ENCODE measurements at regions not wholly inside any gene's neighbourhood (a gene's known extent, or its start where the extent isn't known, plus 50 kb on each side); places are given as distances from the start of the nearest gene placed in this dataset.

GRCh38 chr2:147550995-147551731 is 293.7 kb upstream of the ACVR2A start:
- TF ChIP-seq SNAI2 (CRISPR knock-in tag; IDR thresholded peaks at IDR 0.05) (no peak), ZNF8 (CRISPR knock-in tag; IDR thresholded peaks at IDR 0.05) (no peak), PATZ1 (CRISPR knock-in tag; IDR thresholded peaks at IDR 0.05; ENCODE audit: borderline replicate concordance) (no peak), ZFP3 (CRISPR knock-in tag; IDR thresholded peaks at IDR 0.05) (no peak), GLIS3 (CRISPR knock-in tag; IDR thresholded peaks at IDR 0.05) (no peak), RARB (CRISPR knock-in tag; IDR thresholded peaks at IDR 0.05) (no peak), CREB5 (CRISPR knock-in tag; IDR thresholded peaks at IDR 0.05; ENCODE audit: low read depth) (no peak), TOX (CRISPR knock-in tag; IDR thresholded peaks at IDR 0.05; ENCODE audit: borderline replicate concordance) (no peak), BACH2 (CRISPR knock-in tag; IDR thresholded peaks at IDR 0.05; ENCODE audit: borderline replicate concordance) (no peak), PPARA (CRISPR knock-in tag; IDR thresholded peaks at IDR 0.05; ENCODE audit: borderline replicate concordance) (no peak), ESRRG (CRISPR knock-in tag; IDR thresholded peaks at IDR 0.05) (no peak), ZFP30 (CRISPR knock-in tag; IDR thresholded peaks at IDR 0.05) (no peak), OSR1 (CRISPR knock-in tag; IDR thresholded peaks at IDR 0.05) (no peak), TSHZ2 (CRISPR knock-in tag; IDR thresholded peaks at IDR 0.05) (no peak)
- ATAC-seq = no peak

GRCh38 chr2:147549054-147549453 is 295.8 kb upstream of the ACVR2A start:
- no peak for ATAC-seq
- TF ChIP-seq TOX (CRISPR knock-in tag; IDR thresholded peaks at IDR 0.05; ENCODE audit: borderline replicate concordance) (no peak), CREB5 (CRISPR knock-in tag; IDR thresholded peaks at IDR 0.05; ENCODE audit: low read depth) (no peak), RARB (CRISPR knock-in tag; IDR thresholded peaks at IDR 0.05) (no peak), GLIS3 (CRISPR knock-in tag; IDR thresholded peaks at IDR 0.05) (no peak), ZNF8 (CRISPR knock-in tag; IDR thresholded peaks at IDR 0.05) (no peak), ZC3H10 (CRISPR knock-in tag; IDR thresholded peaks at IDR 0.05) (no peak)

GRCh38 chr2:147548451-147548850 is 296.4 kb upstream of the ACVR2A start:
- ATAC-seq = no peak
- TF ChIP-seq TCF4 (CRISPR knock-in tag; IDR thresholded peaks at IDR 0.05; ENCODE audit: borderline replicate concordance) = no peak

- TF ChIP-seq TCF4 (CRISPR knock-in tag; IDR thresholded peaks at IDR 0.05; ENCODE audit: borderline replicate concordance) (no peak), PATZ1 (CRISPR knock-in tag; IDR thresholded peaks at IDR 0.05; ENCODE audit: borderline replicate concordance) (no peak), PPARA (CRISPR knock-in tag; IDR thresholded peaks at IDR 0.05; ENCODE audit: borderline replicate concordance) (no peak)
- no peak for ATAC-seq
These were observed 297.4 kb upstream of the ACVR2A start for GRCh38 chr2:147547440-147547839.
